SKM-1 (cell line): ENCODE measurements at regions not wholly inside any gene's neighbourhood (a gene's known extent, or its start where the extent isn't known, plus 50 kb on each side); places are given as distances from the start of the nearest gene placed in this dataset.

ENCODE experiments used
- DNase-seq: peaks from one replicate; lab custom pipeline; 2025; ENCODE audit not compliant: unreplicated experiment; lab: John Stamatoyannopoulos, UW

DNA sequence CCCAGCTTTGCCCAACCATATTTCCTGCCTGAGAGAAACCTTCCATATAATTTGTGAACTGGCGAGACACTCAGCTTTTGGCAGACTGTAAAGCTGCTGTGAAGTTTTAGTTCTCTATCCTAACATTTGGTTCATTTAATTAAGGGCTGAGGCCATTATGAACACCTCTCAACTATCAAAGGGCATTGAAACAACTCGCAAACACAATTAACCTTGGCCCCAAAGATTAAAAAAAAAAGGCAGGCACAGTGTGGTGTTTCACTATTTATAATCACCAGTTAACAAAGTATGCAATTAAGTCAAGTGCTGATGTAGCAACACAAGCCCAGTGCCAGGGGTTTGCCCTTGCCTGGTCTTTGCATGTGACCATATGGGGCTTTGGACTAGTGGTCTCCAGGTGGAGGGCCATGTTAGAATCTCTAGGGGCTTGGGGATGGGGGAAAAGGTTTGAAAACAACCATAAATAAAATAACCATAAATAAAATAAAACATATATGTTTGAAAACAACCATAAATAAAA lies 297.6 kb upstream of the SKOR2 start:
- DNase-seq: no peak

- DNase-seq: no peak
Measured at GRCh38 chr18:47547539-47548202, 296.2 kb upstream of the SKOR2 start.

DNA sequence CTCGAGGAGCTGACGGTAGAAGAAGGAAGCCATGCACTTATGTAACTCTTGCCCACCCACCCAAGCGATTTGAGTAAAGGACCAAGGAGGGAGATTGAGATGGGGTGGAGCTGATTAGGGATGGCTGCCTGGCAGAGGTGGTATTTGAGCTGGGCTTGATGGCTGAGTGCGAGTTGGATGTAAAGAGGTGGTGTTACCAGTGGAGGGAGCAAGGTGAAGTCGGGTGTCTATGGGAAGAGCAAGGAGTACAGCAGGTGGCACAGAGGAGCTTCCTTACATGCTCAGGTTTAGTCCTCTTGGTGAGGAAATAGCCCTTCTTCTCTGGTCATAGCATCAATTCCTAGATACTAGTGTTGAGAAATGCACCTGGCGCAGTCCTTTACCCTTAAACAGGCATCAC lies 294.2 kb upstream of the SKOR2 start:
- DNase-seq: no peak

DNA sequence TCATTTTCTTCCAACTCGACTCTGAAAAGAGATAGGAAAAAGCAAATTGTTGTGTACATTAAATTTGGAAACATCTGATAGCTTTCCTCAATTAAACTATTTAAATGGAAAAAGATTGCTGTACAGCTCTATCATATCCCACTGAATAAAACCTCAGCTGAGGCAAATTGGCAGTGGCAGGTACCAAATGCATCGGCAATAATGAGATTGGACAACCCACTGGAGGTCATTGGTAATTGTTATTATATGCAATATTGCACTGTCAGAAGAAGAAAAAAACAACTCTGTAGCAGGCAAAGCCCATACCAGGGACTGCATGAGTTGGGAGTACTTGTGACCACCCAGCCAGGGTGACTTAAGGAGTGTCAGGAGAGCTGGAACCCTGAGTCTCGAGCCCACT lies 291.6 kb upstream of the SKOR2 start:
- no peak for DNase-seq

- no peak for DNase-seq
Measured at GRCh38 chr18:47542551-47542950, 291.1 kb upstream of the SKOR2 start.

DNA sequence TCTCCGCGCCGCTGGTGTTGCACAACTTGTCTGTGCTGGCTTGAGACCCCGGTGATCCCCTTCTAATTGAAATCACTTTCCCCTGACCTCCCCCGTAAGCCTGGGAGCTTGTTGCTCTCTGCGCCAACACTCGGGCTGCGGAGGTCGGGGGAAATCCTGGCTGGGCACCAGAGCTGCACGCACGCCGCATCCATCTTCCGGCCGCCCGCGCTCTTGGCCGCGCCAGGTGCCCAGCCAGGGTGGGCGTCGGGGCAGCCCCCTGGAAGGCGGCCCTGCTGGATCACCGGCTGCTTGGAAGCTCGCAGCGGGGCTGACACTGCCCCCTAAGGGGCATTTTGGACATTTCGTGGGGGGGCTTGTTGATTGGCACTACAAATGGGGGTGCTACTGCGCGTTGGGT lies 280.3 kb upstream of the SKOR2 start:
- DNase-seq: no peak

- no peak for DNase-seq
Measured at GRCh38 chr18:47530695-47531094, 279.2 kb upstream of the SKOR2 start.

DNA sequence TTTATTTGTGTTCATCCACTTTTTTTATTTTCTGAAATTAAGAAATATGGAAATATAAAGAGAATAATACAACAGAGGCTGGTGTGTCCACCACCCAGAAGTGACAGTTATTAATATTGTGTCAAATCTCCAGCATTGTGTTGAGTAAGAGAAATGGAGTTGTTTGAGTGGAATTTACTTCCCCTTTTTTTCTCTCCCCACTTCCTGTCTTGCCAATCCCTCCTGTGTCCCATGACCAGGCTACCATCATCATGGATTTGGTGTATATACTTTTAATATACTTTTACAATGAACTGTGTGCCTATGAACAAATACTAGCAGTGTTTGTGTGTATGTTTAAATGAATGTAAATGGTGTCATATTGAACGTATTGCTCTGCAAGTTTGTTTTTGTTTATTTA lies 276.9 kb upstream of the SKOR2 start:
- DNase-seq: no peak

DNA sequence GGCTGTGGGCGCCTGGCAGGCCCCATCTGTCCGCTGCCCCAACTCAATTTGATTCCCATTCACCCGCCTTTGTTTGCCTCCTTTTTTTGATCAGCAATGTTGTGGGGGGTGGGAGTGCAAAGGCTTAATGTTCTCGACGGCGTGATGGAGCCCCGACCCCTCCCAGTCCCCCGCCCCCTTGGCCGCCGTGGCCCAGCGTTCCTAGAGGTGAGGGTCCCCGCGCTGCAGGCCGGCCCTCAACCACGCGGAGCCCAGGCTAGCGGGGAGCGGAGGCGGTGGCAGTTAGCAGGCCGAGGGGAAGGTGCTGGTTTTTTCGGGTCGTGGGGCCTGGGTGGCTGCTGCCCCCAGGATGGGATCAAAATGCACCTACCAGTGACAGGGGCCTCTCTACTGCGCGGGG lies 274.7 kb upstream of the SKOR2 start:
- no peak for DNase-seq

- DNase-seq: no peak
Measured at GRCh38 chr18:47522359-47522758, 270.9 kb upstream of the SKOR2 start.

- no peak for DNase-seq
Measured at GRCh38 chr18:47520263-47520662, 268.8 kb upstream of the SKOR2 start.

GRCh38 chr18:47519706-47520105 lies 268.2 kb upstream of the SKOR2 start:
- no peak for DNase-seq

GRCh38 chr18:47519277-47519676 lies 267.8 kb upstream of the SKOR2 start:
- no peak for DNase-seq

DNA sequence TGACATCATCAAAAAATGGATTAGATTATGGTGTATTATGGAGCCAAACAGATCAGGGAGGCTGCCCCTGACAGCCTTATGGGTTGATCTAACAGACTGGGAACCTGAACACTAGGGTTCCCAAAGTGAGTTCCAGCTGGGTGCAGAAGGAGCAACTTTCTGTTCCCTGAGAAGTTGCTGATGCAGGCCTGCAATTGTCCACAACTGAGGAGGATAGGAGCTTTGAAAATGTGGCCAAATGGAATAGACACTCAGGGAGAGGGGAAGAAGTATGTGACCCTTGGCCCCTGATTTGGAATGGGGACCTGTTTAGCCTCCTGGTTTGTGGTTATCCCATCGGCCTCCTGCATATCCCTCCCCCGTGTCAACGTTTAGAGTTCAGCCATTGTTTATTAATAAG lies 262.2 kb upstream of the SKOR2 start:
- DNase-seq: no peak

DNA sequence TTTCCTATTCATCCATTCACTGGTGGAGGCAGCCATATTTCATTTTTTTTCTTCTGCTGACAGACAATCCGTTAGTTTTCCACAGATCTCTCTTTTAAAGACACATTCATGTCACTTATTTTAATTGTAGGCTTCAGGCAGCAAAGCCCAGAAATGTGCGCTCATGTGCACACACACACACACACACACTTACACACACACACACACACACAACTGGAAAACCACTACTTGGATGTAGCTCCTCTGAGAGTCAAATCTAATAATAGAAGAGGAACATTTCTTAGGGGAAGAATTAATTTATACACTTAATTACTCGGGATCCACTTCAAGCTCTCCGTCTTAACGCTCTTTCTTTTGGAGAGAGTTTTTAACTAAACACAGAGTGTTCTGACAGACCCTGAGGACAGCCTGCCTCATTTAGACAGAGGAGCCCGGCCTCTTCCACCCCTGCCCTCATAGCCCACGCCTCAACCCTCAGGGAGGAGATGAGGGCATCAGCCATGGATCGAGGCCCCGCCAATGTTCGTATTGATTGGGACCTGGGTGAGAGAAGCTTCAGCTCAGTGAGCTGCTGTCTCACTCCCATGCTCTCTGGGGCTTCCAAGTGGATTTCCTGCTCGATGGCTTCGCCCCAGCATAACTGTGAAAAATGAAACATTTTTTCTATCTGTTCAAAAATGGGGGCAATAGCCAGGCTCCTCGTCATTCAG lies 261.4 kb upstream of the SKOR2 start:
- DNase-seq: no peak

DNA sequence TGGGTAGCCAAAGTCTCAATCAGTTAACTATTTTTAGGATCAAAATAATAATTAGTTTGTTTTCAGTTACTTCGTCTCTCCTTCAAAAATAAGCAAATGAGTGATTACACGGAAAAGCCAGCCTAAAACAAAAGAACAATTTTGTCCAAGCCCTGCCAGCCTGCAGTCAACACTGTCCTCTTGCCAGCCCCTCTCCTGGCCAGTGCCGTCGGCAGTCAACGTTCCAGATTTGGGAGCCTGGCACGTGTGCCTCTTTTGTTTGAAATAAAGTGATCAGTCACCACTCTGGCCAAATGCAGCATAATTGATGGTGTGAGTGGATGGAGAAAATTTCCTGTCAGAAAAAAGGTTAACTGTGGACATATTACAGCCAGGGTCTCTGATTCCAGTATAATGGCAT lies 260.6 kb upstream of the SKOR2 start:
- DNase-seq: no peak

DNA sequence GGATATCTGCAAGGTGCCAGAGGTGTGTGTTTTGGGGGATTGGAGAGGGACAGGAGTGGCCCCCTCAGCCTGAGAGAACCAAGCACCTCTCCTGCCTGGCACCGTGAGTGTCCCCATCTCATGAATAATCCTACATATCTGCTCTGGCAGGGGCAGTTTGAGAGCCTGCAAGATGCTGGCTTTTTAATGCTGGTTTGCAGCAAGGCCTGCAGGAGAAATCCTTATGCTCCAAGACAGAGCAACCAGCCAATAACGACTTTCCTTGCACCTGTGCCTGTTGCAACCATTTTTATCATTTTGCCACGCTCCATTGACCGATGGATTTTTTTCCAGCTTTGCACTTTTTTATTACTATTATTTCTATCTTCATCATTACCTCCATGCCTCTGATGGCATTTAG lies 259.4 kb upstream of the SKOR2 start:
- DNase-seq: no peak

DNA sequence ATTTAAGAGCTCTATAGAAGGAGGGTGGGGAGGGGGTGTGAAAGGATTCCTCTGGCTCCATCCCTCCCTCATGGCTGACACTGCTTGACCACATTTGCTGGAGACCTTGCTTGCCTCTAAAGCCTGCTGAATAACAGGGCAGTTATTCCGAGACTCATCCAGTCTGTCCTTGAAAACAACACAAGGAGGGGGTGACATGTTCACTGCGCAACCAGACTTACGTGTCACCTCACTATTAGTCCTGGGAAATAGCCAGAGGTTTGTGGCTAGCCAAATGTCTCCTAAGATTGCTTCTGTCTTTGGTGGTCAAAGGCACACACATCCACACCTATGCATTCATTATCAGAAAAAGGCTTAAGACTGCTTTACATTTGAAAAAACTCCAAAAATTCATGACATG lies 256.2 kb upstream of the SKOR2 start:
- DNase-seq: no peak

- no peak for DNase-seq
Measured at GRCh38 chr18:47506897-47507296, 255.4 kb upstream of the SKOR2 start.

GRCh38 chr18:47501946-47502345 lies 250.5 kb upstream of the SKOR2 start:
- no peak for DNase-seq

DNA sequence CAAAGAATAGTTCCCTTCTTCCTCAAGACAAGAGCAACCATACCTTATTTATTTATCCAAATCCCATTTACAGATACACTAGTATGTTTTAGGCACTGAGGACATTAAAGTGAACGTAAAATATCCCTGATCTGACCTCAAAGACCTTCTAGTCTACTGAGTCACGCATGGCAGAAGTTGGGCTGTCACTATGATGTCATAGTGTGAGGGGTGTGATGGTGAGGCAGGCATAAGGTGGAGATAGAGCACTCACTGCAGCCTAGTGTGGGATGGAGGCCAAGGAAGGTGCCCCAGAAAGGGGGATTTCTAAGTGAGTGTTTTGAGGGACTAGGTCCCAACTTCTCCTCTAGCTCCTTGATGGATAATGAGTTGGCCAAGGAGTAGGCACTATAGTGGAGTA lies 249.5 kb upstream of the SKOR2 start:
- DNase-seq: no peak

- no peak for DNase-seq
Measured at GRCh38 chr18:47492691-47493090, 241.2 kb upstream of the SKOR2 start.

DNA sequence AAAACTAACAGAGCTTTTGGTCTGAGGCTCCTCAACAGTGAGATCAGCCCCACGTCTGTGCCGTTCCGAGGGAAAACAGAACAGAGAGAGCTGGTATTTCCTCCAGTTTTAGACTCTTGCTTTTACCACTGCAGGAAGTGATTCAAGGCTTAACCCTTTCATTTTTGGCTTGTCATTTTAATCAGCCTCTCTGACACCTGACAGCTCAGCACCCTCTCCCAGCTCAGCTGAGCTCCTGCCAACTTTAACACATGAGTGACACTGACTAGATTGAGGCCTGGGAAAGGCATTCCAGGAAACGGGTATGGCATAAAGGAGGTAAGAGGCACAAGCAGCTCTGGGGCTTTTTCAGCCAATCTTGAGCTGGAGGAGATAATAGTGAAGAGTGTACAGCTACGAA lies 239.4 kb upstream of the SKOR2 start:
- no peak for DNase-seq
